Superior temporal gyrus (tissue), 1 donor: ENCODE measurements at regions not wholly inside any gene's neighbourhood (a gene's known extent, or its start where the extent isn't known, plus 50 kb on each side); places are given as distances from the start of the nearest gene placed in this dataset.

Source experiments
- DNase-seq: peaks from one replicate; pipeline ENCODE4 v3.0.0-alpha.2; 2016; ENCODE audit errors: extremely low spot score

- no peak for DNase-seq
These were observed 592.8 kb downstream of the TUSC7 start for GRCh38 chr3:117302428-117302827.

GRCh38 chr3:117303443-117303842 lies 593.9 kb downstream of the TUSC7 start:
- DNase-seq, result no peak

GRCh38 chr3:117304681-117305080 lies 595.1 kb downstream of the TUSC7 start:
- DNase-seq, result no peak

- no peak for DNase-seq
These were observed 596.1 kb downstream of the TUSC7 start for GRCh38 chr3:117305681-117306080.

GRCh38 chr3:117306299-117306698 lies 596.7 kb downstream of the TUSC7 start:
- DNase-seq, result no peak

- no peak for DNase-seq
These were observed 598.8 kb downstream of the TUSC7 start for GRCh38 chr3:117308353-117308752.

GRCh38 chr3:117308756-117309155 lies 599.2 kb downstream of the TUSC7 start:
- DNase-seq, result no peak

GRCh38 chr3:117310536-117310935 lies 601.0 kb downstream of the TUSC7 start:
- no peak for DNase-seq

GRCh38 chr3:117314441-117315150 lies 605.0 kb downstream of the TUSC7 start:
- no peak for DNase-seq

GRCh38 chr3:117322866-117323265 lies 613.3 kb downstream of the TUSC7 start:
- no peak for DNase-seq

- DNase-seq, result no peak
These were observed 637.3 kb downstream of the TUSC7 start for GRCh38 chr3:117346901-117347300.

- DNase-seq, result no peak
These were observed 639.3 kb downstream of the TUSC7 start for GRCh38 chr3:117348884-117349283.

GRCh38 chr3:117349566-117349965 lies 640.0 kb downstream of the TUSC7 start:
- no peak for DNase-seq

GRCh38 chr3:117350371-117350770 lies 640.8 kb downstream of the TUSC7 start:
- DNase-seq, result no peak

GRCh38 chr3:117355566-117355965 lies 646.0 kb downstream of the TUSC7 start:
- DNase-seq, result peak; percentile 62

GRCh38 chr3:117356091-117356705 lies 646.6 kb downstream of the TUSC7 start:
- no peak for DNase-seq

GRCh38 chr3:117358717-117359314 lies 649.2 kb downstream of the TUSC7 start:
- no peak for DNase-seq

GRCh38 chr3:117366574-117366973 lies 657.0 kb downstream of the TUSC7 start:
- DNase-seq, result no peak

GRCh38 chr3:117367861-117368260 lies 658.3 kb downstream of the TUSC7 start:
- no peak for DNase-seq

- DNase-seq, result no peak
These were observed 671.1 kb downstream of the TUSC7 start for GRCh38 chr3:117380631-117381030.

- DNase-seq, result no peak
These were observed 683.5 kb downstream of the TUSC7 start for GRCh38 chr3:117393119-117393518.

- peak; percentile 95 for DNase-seq
These were observed 688.7 kb downstream of the TUSC7 start for GRCh38 chr3:117398141-117398899.
